BJ (cell line): ENCODE measurements at regions not wholly inside any gene's neighbourhood (a gene's known extent, or its start where the extent isn't known, plus 50 kb on each side); places are given as distances from the start of the nearest gene placed in this dataset.

Experiments used
- CTCF ChIA-PET: fragments of 350-600 bp; formaldehyde crosslinking; extraction: SDS; loops from one replicate; lab custom pipeline; 2021; ENCODE audit warnings: antibody characterized with exemption, inconsistent platforms; lab: Yijun Ruan, JAX
- POLR2A ChIA-PET: fragments of 300-600 bp; sonication (Branson Sonifier 250); formaldehyde crosslinking; extraction: SDS; loops from one replicate; lab custom pipeline; 2021; ENCODE audit warnings: antibody characterized with exemption; lab: Charles Lee
- DNase-seq: peaks from one replicate; pipeline ENCODE4 v3.0.0-alpha.2; 2011; ENCODE audit warnings: low read depth
- H3K27me3 ChIP-seq: 2 replicates; pipeline ENCODE4 v1.6.0; 2011; ENCODE audit warnings: low read length; ENCODE audit not compliant: control insufficient read depth, insufficient read depth
- H3K36me3 ChIP-seq: 2 replicates; pipeline ENCODE4 v1.5.1; 2011; ENCODE audit warnings: low read length; ENCODE audit not compliant: control insufficient read depth, insufficient read depth
- H3K4me3 ChIP-seq: 2 replicates; pipeline ENCODE4 v1.5.1; 2011; ENCODE audit warnings: low read depth, mild to moderate bottlenecking, control low read depth, low read length
- TF ChIP-seq, protein P1 (sequence below): IDR thresholded peaks from 2 replicates; pipeline ENCODE4 v1.5.1; 2011; ENCODE audit warnings: low read depth, mild to moderate bottlenecking, control low read depth, inconsistent platforms, low read length, moderate library complexity; ENCODE audit not compliant: insufficient read depth

DNA sequence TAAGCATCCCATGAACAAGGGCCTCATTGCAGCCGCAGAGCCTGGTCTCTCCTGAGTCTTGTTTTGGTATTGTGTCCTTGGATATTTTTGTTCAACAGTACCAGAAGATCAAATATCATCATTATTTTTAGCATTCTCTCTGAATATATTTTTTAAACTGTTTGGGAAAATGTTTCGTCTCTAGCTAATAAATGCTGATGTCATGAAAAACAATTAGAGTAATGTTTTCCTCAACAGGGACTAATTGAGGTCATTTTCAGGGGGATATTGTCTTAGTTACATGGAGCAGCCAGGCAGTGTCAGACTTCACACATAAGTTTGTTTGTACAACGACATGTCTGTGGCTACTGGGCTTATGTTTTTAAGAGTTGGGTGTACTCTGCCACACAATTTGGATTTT lies 805.3 kb upstream of the SOX9 start:
- CTCF ChIA-PET = no interaction called here
- Histone ChIP-seq H3K36me3 (no peaks in the 10 kb centered on the region), H3K4me3 (no peak overlapping the region), H3K27me3 (no peaks in the 10 kb centered on the region)
- POLR2A ChIA-PET = no interaction called here
- TF ChIP-seq, protein P1, sequence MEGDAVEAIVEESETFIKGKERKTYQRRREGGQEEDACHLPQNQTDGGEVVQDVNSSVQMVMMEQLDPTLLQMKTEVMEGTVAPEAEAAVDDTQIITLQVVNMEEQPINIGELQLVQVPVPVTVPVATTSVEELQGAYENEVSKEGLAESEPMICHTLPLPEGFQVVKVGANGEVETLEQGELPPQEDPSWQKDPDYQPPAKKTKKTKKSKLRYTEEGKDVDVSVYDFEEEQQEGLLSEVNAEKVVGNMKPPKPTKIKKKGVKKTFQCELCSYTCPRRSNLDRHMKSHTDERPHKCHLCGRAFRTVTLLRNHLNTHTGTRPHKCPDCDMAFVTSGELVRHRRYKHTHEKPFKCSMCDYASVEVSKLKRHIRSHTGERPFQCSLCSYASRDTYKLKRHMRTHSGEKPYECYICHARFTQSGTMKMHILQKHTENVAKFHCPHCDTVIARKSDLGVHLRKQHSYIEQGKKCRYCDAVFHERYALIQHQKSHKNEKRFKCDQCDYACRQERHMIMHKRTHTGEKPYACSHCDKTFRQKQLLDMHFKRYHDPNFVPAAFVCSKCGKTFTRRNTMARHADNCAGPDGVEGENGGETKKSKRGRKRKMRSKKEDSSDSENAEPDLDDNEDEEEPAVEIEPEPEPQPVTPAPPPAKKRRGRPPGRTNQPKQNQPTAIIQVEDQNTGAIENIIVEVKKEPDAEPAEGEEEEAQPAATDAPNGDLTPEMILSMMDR = no peak
- no peak for DNase-seq

DNA sequence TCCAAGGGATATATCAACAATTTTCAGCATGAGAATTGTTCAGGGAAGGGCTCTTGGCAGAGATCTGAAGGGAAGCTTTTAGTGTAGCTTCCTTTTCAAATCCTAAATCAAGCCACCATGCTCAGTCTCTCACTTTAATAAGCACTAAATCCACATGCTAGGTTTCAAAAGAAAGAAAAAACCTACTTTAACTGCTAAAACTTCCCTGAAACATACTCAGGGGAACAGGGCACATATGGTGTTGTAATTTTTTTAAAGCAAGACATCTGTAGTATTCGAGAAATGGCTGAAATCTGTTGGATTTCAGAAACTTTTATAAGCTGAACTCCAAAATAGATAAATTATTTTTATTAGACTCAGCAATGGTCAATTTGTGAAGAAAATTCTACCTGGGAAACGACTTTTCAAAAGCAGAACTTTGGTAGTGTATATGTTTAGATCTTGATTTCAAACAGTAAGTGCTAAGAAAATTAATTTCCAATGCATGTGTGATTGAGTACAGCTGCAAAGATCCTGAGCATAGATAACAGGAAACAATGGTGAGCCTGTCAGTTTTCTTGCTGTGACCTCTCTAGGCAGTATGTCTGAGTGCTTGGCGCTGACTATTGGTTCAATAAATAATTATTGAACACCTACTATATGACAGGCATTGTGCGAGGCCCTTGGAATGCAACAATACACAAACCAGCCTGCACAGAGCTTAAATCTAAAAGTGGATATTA lies 804.5 kb upstream of the SOX9 start:
- ChIA-PET CTCF (interaction anchor here (1.0 kb wide), 1 partner anchor 8 kb away, joined by 4 read pairs; no protein-coding TSS in a partner anchor), POLR2A (no interaction called here)
- Histone ChIP-seq H3K36me3 (no peaks in the 10 kb centered on the region), H3K27me3 (no peaks in the 10 kb centered on the region), H3K4me3 (no peak overlapping the region)
- TF ChIP-seq, protein P1 = no peak
- no peak for DNase-seq

DNA sequence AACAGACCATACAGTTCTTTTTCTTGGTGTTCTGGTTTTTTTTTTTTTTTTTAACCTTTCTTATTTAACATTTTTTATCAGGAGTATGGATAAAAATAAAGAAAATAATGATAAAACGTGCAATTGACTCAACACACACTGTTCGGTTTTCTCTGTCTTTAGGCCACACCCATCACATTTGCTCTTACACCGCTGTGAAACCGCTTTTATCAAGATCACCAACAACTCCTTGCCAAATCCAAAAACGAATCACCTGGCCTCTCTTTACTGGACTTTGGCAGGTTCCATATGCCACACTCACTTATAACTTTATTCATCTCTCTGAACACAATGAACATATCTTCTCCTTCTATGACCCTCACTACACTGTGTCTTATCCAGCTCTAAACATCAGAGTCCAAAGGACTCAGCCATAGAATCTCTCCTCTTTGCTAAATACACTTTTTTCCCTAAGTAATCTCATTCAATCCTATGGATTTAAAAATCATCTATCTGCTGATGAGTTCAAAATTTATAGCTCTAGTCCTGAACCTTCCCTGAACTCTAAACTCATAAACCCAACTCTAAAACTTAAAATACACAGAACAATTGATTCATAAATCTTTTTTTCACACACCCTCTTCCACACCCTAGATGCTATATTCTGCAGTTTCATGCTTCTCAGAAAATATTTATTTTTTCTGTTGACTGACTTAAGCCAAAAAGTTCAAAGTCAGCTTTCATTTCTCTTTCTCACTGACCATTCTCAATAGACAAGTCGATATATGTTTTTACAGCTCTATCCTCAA lies 800.6 kb upstream of the SOX9 start:
- no peaks in the 10 kb centered on the region for H3K27me3 ChIP-seq
- no peak for DNase-seq
- H3K4me3 ChIP-seq = no peak overlapping the region
- TF ChIP-seq, protein P1 = no peak
- ChIA-PET CTCF (interaction anchor here (0.5 to 1.3 kb wide), 2 partner anchors 10 to 30 kb away, joined by 3 read pairs; no protein-coding TSS in a partner anchor), POLR2A (no interaction called here)
- no peaks in the 10 kb centered on the region for H3K36me3 ChIP-seq

- POLR2A ChIA-PET = no interaction called here
- CTCF ChIA-PET = interaction anchor here (1.2 kb wide), 1 partner anchor 8 kb away, joined by 4 read pairs; no protein-coding TSS in a partner anchor
- Histone ChIP-seq H3K27me3 (no peaks in the 10 kb centered on the region), H3K4me3 (no peak overlapping the region), H3K36me3 (no peaks in the 10 kb centered on the region)
- TF ChIP-seq, protein P1 = no peak
- no peak for DNase-seq
These were observed 795.7 kb upstream of the SOX9 start for GRCh38 chr17:71325117-71325516.

DNA sequence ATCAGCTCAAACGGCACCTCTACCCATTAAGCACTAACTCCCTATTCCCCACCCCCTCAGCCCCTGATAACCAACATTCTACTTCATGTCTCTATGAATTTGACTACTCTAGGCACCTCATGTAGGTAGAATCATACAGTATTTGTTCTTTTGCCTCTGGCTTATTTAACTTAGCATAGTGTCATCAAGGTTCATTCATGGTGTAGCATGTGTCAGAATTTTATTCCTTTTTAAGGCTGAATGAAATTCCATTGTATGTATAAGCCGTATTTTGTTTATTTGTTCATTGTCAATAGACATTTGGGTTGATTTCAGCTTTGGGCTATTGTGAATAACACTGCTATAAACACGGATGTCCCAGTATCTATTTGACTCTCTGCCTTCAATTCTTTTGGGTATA lies 794.9 kb upstream of the SOX9 start:
- POLR2A ChIA-PET = no interaction called here
- CTCF ChIA-PET = no interaction called here
- no peaks in the 10 kb centered on the region for H3K27me3 ChIP-seq
- no peak for DNase-seq
- no peak overlapping the region for H3K4me3 ChIP-seq
- H3K36me3 ChIP-seq = no peaks in the 10 kb centered on the region
- TF ChIP-seq, protein P1 = no peak
